Ishikawa (cell line): ENCODE measurements at regions not wholly inside any gene's neighbourhood (a gene's known extent, or its start where the extent isn't known, plus 50 kb on each side); places are given as distances from the start of the nearest gene placed in this dataset.

ENCODE experiments used
- CEBPB ChIP-seq: IDR thresholded peaks from 2 replicates; pipeline ENCODE4 v1.6.1; 2012
- CREB1 ChIP-seq: IDR thresholded peaks from 2 replicates; pipeline ENCODE4 v1.6.1; 2012; ENCODE audit warnings: low read depth
- EGR1 ChIP-seq: IDR thresholded peaks from 2 replicates; pipeline ENCODE4 v1.6.1; 2012
- EP300 ChIP-seq: IDR thresholded peaks from 2 replicates; pipeline ENCODE4 v1.6.1; 2012; ENCODE audit warnings: borderline replicate concordance
- FOXM1 ChIP-seq: IDR thresholded peaks from 2 replicates; pipeline ENCODE4 v1.6.1; 2012; ENCODE audit warnings: low read depth, borderline replicate concordance
- MAX ChIP-seq: IDR thresholded peaks from 2 replicates; pipeline ENCODE4 v1.6.1; 2012
- NFIC ChIP-seq: IDR thresholded peaks from 2 replicates; pipeline ENCODE4 v1.6.1; 2012
- RAD21 ChIP-seq: IDR thresholded peaks from 2 replicates; pipeline ENCODE4 v1.6.1; 2012; ENCODE audit warnings: low read depth
- REST ChIP-seq: IDR thresholded peaks from 2 replicates; pipeline ENCODE4 v1.6.1; 2012; ENCODE audit warnings: low read depth, mild to moderate bottlenecking
- TAF1 ChIP-seq: IDR thresholded peaks from 2 replicates; pipeline ENCODE4 v1.6.1; 2012; ENCODE audit warnings: low read depth, mild to moderate bottlenecking
- TCF12 ChIP-seq: IDR thresholded peaks from 2 replicates; pipeline ENCODE4 v1.6.1; 2012; ENCODE audit warnings: low read depth
- TEAD4 ChIP-seq: IDR thresholded peaks from 2 replicates; pipeline ENCODE4 v1.6.1; 2012
- USF1 ChIP-seq: IDR thresholded peaks from 2 replicates; pipeline ENCODE4 v1.6.1; 2012
- YY1 ChIP-seq: IDR thresholded peaks from 2 replicates; pipeline ENCODE4 v1.6.1; 2012; ENCODE audit warnings: low read depth
- ZBTB7A ChIP-seq: IDR thresholded peaks from 2 replicates; pipeline ENCODE4 v1.6.1; 2012; ENCODE audit warnings: low read depth

- TF ChIP-seq FOXM1 (no peak), TCF12 (no peak), EP300 (no peak), USF1 (no peak), CREB1 (no peak), ZBTB7A (no peak), EGR1 (no peak), REST (no peak), NFIC (no peak), TEAD4 (no peak), YY1 (no peak), RAD21 (no peak)
Measured at GRCh38 chrX:131782646-131783045, 238.8 kb downstream of the OR13H1 start.

- TF ChIP-seq USF1 (no peak), RAD21 (peak; percentile 71), EP300 (no peak), MAX (0 out of 2 replicates have a peak, but pooled peaks have one; percentile 14), CEBPB (peak; percentile 43; the same call in 1 of the 2 replicates)
Measured at GRCh38 chrX:131783555-131784308, 239.4 kb upstream of the STK26 start.

GRCh38 chrX:131789664-131790063 is 233.4 kb upstream of the STK26 start:
- TF ChIP-seq CEBPB (no peak), ZBTB7A (no peak), REST (no peak), EGR1 (no peak), MAX (no peak), EP300 (no peak), FOXM1 (no peak), TAF1 (no peak), CREB1 (no peak), NFIC (no peak), YY1 (no peak), USF1 (no peak), TEAD4 (no peak), RAD21 (no peak), TCF12 (no peak)

- no peak for TF ChIP-seq EP300
- TF ChIP-seq MAX: no peak
- TF ChIP-seq TAF1: no peak
- TF ChIP-seq CREB1: no peak
- TF ChIP-seq TEAD4: no peak
- no peak for TF ChIP-seq REST
- TF ChIP-seq FOXM1: no peak
- TF ChIP-seq NFIC: no peak; the same call in 1 of the 2 replicates
- no peak for TF ChIP-seq YY1
- TF ChIP-seq USF1: no peak
- no peak for TF ChIP-seq TCF12
- TF ChIP-seq RAD21: no peak
- no peak for TF ChIP-seq EGR1
- no peak for TF ChIP-seq CEBPB
- no peak for TF ChIP-seq ZBTB7A
Measured at GRCh38 chrX:131791608-131792355, 231.3 kb upstream of the STK26 start.
